ENCODE measurements at regions not wholly inside any gene's neighbourhood (a gene's known extent, or its start where the extent isn't known, plus 50 kb on each side); places are given as distances from the start of the nearest gene placed in this dataset.

GRCh38 chr5:174542471-174542870, 181.9 kb upstream of the MSX2 start:
- no peak for DNase-seq (ENCODE audit: low read depth, low spot score)

More at GRCh38 chr5:174542471-174542870, 181.9 kb upstream of the MSX2 start:
- ChIA-PET RAD21 (ENCODE audit: unreplicated experiment) (no interaction called here), CTCF (no interaction called here), SMC1A (ENCODE audit: uncharacterized antibody, unreplicated experiment) (no interaction called here), POLR2A (no interaction called here)
- WGBS (ENCODE audit: insufficient coverage, insufficient replicate concordance, low lambda C conversion rate, missing lambda C conversion rate) = 47% methylated on average over 10 of the region's 10 CpGs
- peaks cover 0 to 2% of the 10 kb centered on the region in 2 experiments; a peak in 1 of 4 replicates for H3K27me3 ChIP-seq (replicated peaks in 1 of 2; ENCODE audit: control insufficient read depth in 2 of 2, insufficient read depth in 2 of 2, low read length in 1 of 2)
- no peak overlapping the region for H3K27ac ChIP-seq (ENCODE audit: control insufficient read depth, insufficient read depth)
- no peak for TF ChIP-seq MYC (IDR thresholded peaks at IDR 0.05; ENCODE audit: insufficient read depth, insufficient read length, insufficient replicate concordance, low read length, severe bottlenecking)
- no peak for TF ChIP-seq HSF1 (IDR thresholded peaks at IDR 0.05; ENCODE audit: low read depth, low read length)
- TF ChIP-seq RBBP5 (conservative IDR thresholded peaks at IDR 0.05) = no peak
- TF ChIP-seq ZSCAN29 (IDR thresholded peaks at IDR 0.05) = no peak
- TF ChIP-seq BCLAF1 (IDR thresholded peaks at IDR 0.05) = no peak
- no peak overlapping the region for H3K4me3 ChIP-seq
- H4K20me1 ChIP-seq (ENCODE audit: control insufficient read depth, insufficient read depth) = no peaks in the 10 kb centered on the region
- in situ Hi-C loops (cut with MboI) (no loop called here), intact Hi-C loops (cut with micrococcal nuclease; ENCODE audit: unreplicated experiment) (no loop called here)
- H3K36me3 ChIP-seq (ENCODE audit: control insufficient read depth in 2 of 2, insufficient read depth in 2 of 2, low read length in 1 of 2) = no peaks in the 10 kb centered on the region
- no peaks in the 10 kb centered on the region; the same call in 1 of the 2 replicates for H3K4me1 ChIP-seq (ENCODE audit: control insufficient read depth, insufficient read depth, low read length)
- H3K9me3 ChIP-seq (replicated peaks; ENCODE audit: control insufficient read depth, insufficient read depth, low read length) = no peaks in the 10 kb centered on the region
- no peak overlapping the region for H3K4me2 ChIP-seq (ENCODE audit: control insufficient read depth, insufficient read depth)
- no peaks in the 10 kb centered on the region for H3K79me2 ChIP-seq (ENCODE audit: control insufficient read depth, insufficient read depth, low read length)
- BruUV-seq (replicated peaks) = no TSS peak
- H2AFZ ChIP-seq (ENCODE audit: control insufficient read depth, low read depth, low read length) = no peak overlapping the region
- H3K9ac ChIP-seq (ENCODE audit: control insufficient read depth, insufficient read depth, low read length) = no peak overlapping the region
- ATAC-seq (no peak), FAIRE-seq (no peak)

Data from GM12878 (cell line).